Right lobe of liver (tissue), 6 donors: ENCODE measurements at regions not wholly inside any gene's neighbourhood (a gene's known extent, or its start where the extent isn't known, plus 50 kb on each side); places are given as distances from the start of the nearest gene placed in this dataset.

Experiments
- ATAC-seq, 4 donors: fragments of 200-7000 bp; cut with Tn5 transposase; one replicate each; pipeline ENCODE4 v1.9.1; 2020; ENCODE audit warnings: mild to moderate bottlenecking in 4 of 4, moderate library complexity in 4 of 4
- DNase-seq, 3 donors: peaks; one replicate each; pipeline ENCODE4 v3.0.0-alpha.2; 2020
- H3K27ac ChIP-seq, 3 donors: fragments of 200-600 bp; one replicate each; pipeline ENCODE4 v1.8.0; 2022
- H3K27me3 ChIP-seq, 2 donors: fragments of 200-600 bp; one replicate each; pipeline ENCODE4 v1.8.0; 2022
- H3K36me3 ChIP-seq, 4 donors: fragments of 200-600 bp; sonication (generic) in 1 of 4; one replicate each; pipeline versions ENCODE4 v1.5.1 to v1.8.0; 2017 to 2022; ENCODE audit warnings: control low read depth in 1 of 4
- H3K4me1 ChIP-seq, 4 donors: fragments of 200-600 bp; sonication (generic) in 1 of 4; one replicate each; pipeline versions ENCODE4 v1.5.1 to v1.8.0; 2017 to 2022; ENCODE audit warnings: control low read depth in 1 of 4
- H3K4me3 ChIP-seq, 3 donors: fragments of 200-600 bp; one replicate each; pipeline ENCODE4 v1.8.0; 2022
- H3K9me3 ChIP-seq, 4 donors: fragments of 200-600 bp; sonication (generic) in 1 of 4; one replicate each; pipeline versions ENCODE4 v1.5.1 to v1.8.0; 2017 to 2022; ENCODE audit warnings: control low read depth in 1 of 4
- CTCF ChIP-seq, 4 donors: fragments of 200-600 bp in 3 of 4; fragments of 450-650 bp in 1 of 4; IDR thresholded peaks; one replicate each; pipeline versions ENCODE4 v1.5.1 to v1.8.0; 2016 to 2022; ENCODE audit warnings: antibody characterized with exemption in 4 of 4, mild to moderate bottlenecking in 2 of 4
- POLR2A ChIP-seq: fragments of 450-650 bp; IDR thresholded peaks from one replicate; pipeline ENCODE4 v1.6.1; 2017; ENCODE audit warnings: antibody characterized with exemption, mild to moderate bottlenecking
- WGBS: methylation state at CpG from one replicate; pipeline ENCODE4 v1.1.6; 2018; ENCODE audit warnings: low coverage, low lambda C conversion rate; ENCODE audit not compliant: insufficient coverage; ENCODE audit errors: missing lambda C conversion rate; 5-methylcytosine and 5-hydroxymethylcytosine counted together
- intact Hi-C, 2 donors: fragments of 100-400 bp; cut with DNase I; formaldehyde crosslinking; loops; one replicate each; pipeline versions ENCODE4 v1.11.2 to v1.14.1; 2022
- donor health status: DM: no; HTN: yes; CAD: no.
- donor health status: DM: no; HTN: no; CAD: no.
- donor health status: DM: no; HTN: no; CAD: no.
- donor health status: DM: no; HTN: yes; CAD: no.
- donor health status: DM: no; HTN: yes; CAD: no.

GRCh38 chr2:167862782-167863181 lies 384.6 kb downstream of the STK39 start:
- Histone ChIP-seq H3K9me3 (no peaks in the 10 kb centered on the region), H3K27me3 (no peaks in the 10 kb centered on the region), H3K4me3 (no peak overlapping the region), H3K36me3 (no peaks in the 10 kb centered on the region), H3K27ac (no peak overlapping the region), H3K4me1 (no peaks in the 10 kb centered on the region)
- 64% methylated on average over 3 of the region's 3 CpGs for WGBS
- intact Hi-C loops: no loop called here
- ATAC-seq (no peak), DNase-seq (no peak)
- no peak for TF ChIP-seq POLR2A
- no peak for TF ChIP-seq CTCF (IDR thresholded peaks at IDR 0.05)

DNA sequence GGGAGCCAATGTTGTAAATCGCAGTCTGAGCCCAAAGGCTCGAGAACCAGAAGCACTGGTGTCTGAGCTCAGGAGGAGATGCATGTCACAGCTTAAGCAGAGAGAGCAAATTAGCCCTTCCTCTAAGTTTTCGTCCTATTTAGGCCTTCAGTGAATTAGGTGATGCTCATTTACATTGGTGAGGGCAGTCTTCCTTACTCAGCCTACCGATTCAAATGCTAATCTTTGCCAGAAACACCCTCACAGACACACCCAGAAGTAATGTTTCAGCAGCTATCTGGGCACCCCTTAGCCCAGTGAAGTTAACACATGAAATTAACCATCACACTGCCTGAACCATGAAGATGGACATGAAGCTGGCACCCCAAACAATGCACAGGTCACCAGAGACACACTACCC lies 385.1 kb downstream of the STK39 start:
- H3K27me3 ChIP-seq: no peaks in the 10 kb centered on the region
- ATAC-seq (no peak), DNase-seq (no peak)
- H3K27ac ChIP-seq: no peak overlapping the region
- no peaks in the 10 kb centered on the region for H3K4me1 ChIP-seq
- H3K36me3 ChIP-seq: no peaks in the 10 kb centered on the region
- H3K9me3 ChIP-seq: no peaks in the 10 kb centered on the region
- 79% methylated on average over 3 of the region's 4 CpGs for WGBS
- intact Hi-C loops: no loop called here
- no peak overlapping the region for H3K4me3 ChIP-seq
- TF ChIP-seq CTCF (IDR thresholded peaks at IDR 0.05): no peak
- TF ChIP-seq POLR2A: no peak

DNA sequence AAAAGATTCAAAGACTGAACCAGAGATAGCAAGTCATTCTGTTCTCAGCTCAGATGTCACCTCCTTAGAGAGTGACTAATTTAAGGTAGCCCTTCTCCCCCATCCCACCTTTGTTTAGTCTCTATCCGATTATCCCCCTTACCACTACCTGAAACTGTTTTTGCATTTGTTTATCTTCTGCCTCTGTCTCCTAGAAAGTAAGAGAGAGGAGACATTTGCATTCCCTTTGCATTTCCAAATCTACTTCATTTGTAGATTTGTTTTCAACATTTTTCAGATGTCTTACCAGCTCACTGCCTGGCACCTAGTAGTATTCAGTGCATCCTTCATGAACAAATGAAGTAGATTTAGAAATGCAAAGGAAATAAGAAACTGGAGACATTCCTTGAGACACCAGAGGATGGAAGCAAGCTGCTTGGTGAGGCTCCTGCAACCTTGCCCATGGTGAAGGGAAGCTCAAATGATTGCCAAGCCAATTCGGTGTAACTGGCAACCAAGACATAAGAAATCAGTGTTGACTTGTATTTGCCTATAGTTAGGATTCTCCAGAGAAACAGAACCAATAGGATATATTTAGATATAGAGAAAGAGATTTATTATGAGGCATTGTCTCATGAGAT lies 385.7 kb downstream of the STK39 start:
- H3K9me3 ChIP-seq: no peaks in the 10 kb centered on the region
- no peak overlapping the region for H3K27ac ChIP-seq
- intact Hi-C loops: no loop called here
- TF ChIP-seq CTCF (IDR thresholded peaks at IDR 0.05): no peak
- TF ChIP-seq POLR2A: no peak
- H3K4me3 ChIP-seq: no peak overlapping the region
- no peak for DNase-seq
- H3K27me3 ChIP-seq: no peaks in the 10 kb centered on the region
- H3K36me3 ChIP-seq: no peaks in the 10 kb centered on the region
- no peaks in the 10 kb centered on the region for H3K4me1 ChIP-seq
- ATAC-seq: no peak
- 41% methylated on average over 2 of the region's 2 CpGs for WGBS

DNA sequence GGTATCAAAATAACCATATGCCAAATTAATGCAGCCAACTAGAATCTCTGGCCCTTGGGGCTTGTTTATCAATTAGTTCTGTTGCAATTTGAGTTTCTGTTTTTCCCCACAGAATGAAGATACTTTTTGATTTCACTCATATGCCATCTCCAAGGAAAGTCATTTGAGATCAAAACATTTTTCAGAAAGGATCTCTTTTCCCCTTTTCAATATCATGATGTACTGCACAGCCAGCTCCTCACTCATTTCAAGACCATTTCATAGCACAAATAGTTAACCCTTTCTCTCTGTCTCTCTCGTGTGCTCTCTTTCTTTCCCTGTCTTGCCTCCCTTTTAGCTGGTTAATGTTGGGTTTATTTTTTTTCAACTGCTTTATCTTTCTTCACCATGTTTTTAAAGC lies 387.3 kb downstream of the STK39 start:
- ATAC-seq: no peak
- intact Hi-C loops: no loop called here
- no peaks in the 10 kb centered on the region for H3K9me3 ChIP-seq

More for the DNA sequence above, 387.3 kb downstream of the STK39 start:
- H3K36me3 ChIP-seq: no peaks in the 10 kb centered on the region
- no peak overlapping the region for H3K27ac ChIP-seq
- H3K27me3 ChIP-seq: no peaks in the 10 kb centered on the region
- DNase-seq: no peak
- no peaks in the 10 kb centered on the region for H3K4me1 ChIP-seq
- TF ChIP-seq CTCF (IDR thresholded peaks at IDR 0.05) (no peak), POLR2A (no peak)
- WGBS: 100% methylated on average over 1 of the region's 1 CpG
- no peak overlapping the region for H3K4me3 ChIP-seq
